Tibial nerve (tissue), 4 donors: ENCODE measurements at regions not wholly inside any gene's neighbourhood (a gene's known extent, or its start where the extent isn't known, plus 50 kb on each side); places are given as distances from the start of the nearest gene placed in this dataset.

ENCODE experiments used
- DNase-seq, 2 donors: peaks; one replicate each; pipeline ENCODE4 v3.0.0-alpha.2; 2019; ENCODE audit warnings: low spot score in 2 of 2
- H3K27ac ChIP-seq, 4 donors: fragments of 200-600 bp; sonication (generic) in 3 of 4; one replicate each; pipeline ENCODE4 v1.5.1; 2017 to 2019; ENCODE audit warnings: mild to moderate bottlenecking in 1 of 4
- H3K27me3 ChIP-seq, 2 donors: fragments of 200-600 bp; sonication (generic) in 1 of 2; one replicate each; pipeline versions ENCODE4 v1.5.1 to v1.6.0; 2017 to 2019
- H3K36me3 ChIP-seq, 3 donors: fragments of 200-600 bp; sonication (generic); one replicate each; pipeline ENCODE4 v1.5.1; 2018 to 2019
- H3K4me1 ChIP-seq, 4 donors: fragments of 200-600 bp; sonication (generic) in 3 of 4; one replicate each; pipeline ENCODE4 v1.5.1; 2017 to 2019
- H3K4me3 ChIP-seq, 4 donors: fragments of 200-600 bp; sonication (generic) in 3 of 4; one replicate each; pipeline ENCODE4 v1.5.1; 2017 to 2019; ENCODE audit warnings: mild to moderate bottlenecking in 1 of 4, moderate library complexity in 1 of 4
- H3K9me3 ChIP-seq, 4 donors: fragments of 200-600 bp; sonication (generic) in 3 of 4; one replicate each; pipeline ENCODE4 v1.5.1; 2017 to 2019
- EP300 ChIP-seq, 2 donors: sonication (generic); formaldehyde crosslinking; IDR thresholded peaks; one replicate each; pipeline ENCODE4 v1.6.1; 2017; ENCODE audit warnings: antibody characterized with exemption in 2 of 2, mild to moderate bottlenecking in 1 of 2
- POLR2A ChIP-seq, 2 donors: fragments of 450-650 bp; IDR thresholded peaks; one replicate each; pipeline ENCODE4 v1.6.1; 2017; ENCODE audit warnings: antibody characterized with exemption in 2 of 2, mild to moderate bottlenecking in 2 of 2, moderate library complexity in 2 of 2
- WGBS, 2 donors: methylation state at CpG; one replicate each; pipeline ENCODE4 v1.1.5; 2018; 5-methylcytosine and 5-hydroxymethylcytosine counted together
- TF ChIP-seq, protein P1 (sequence below), 5 experiments: fragments of 200-600 bp in 3 of 5; fragments of 450-650 bp in 2 of 5; sonication (generic) in 3 of 5; IDR thresholded peaks; one replicate each; pipeline ENCODE4 v1.5.1; 2016 to 2019; ENCODE audit warnings: antibody characterized with exemption in 5 of 5, mild to moderate bottlenecking in 3 of 5, moderate library complexity in 2 of 5

DNA sequence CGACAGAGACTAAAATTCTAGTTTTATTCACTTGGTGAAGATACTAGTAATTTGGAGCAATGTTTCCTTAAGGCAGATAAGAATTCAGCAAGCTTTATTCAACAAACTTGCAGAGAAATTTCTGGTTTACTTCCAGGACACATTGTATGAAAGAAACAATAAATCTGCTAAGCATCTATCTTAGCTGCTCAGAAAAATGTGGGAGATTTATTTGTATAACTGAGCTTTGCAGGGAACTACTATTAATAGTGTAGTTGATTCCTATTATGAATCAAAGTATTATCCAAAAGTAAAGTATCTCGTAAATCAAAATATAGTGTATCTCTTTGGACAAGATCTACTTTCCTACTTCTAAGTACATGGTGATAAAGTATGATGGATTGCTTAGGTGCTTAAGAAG lies 239.4 kb upstream of the TMTC1 start:
- no peaks in the 10 kb centered on the region for H3K36me3 ChIP-seq
- no peak overlapping the region for H3K4me3 ChIP-seq
- DNase-seq, result no peak
- no peaks in the 10 kb centered on the region for H3K9me3 ChIP-seq
- TF ChIP-seq, protein P1, sequence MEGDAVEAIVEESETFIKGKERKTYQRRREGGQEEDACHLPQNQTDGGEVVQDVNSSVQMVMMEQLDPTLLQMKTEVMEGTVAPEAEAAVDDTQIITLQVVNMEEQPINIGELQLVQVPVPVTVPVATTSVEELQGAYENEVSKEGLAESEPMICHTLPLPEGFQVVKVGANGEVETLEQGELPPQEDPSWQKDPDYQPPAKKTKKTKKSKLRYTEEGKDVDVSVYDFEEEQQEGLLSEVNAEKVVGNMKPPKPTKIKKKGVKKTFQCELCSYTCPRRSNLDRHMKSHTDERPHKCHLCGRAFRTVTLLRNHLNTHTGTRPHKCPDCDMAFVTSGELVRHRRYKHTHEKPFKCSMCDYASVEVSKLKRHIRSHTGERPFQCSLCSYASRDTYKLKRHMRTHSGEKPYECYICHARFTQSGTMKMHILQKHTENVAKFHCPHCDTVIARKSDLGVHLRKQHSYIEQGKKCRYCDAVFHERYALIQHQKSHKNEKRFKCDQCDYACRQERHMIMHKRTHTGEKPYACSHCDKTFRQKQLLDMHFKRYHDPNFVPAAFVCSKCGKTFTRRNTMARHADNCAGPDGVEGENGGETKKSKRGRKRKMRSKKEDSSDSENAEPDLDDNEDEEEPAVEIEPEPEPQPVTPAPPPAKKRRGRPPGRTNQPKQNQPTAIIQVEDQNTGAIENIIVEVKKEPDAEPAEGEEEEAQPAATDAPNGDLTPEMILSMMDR (IDR thresholded peaks at IDR 0.05), result no peak
- no peak for TF ChIP-seq EP300 (IDR thresholded peaks at IDR 0.05)
- no peak for TF ChIP-seq POLR2A (IDR thresholded peaks at IDR 0.05)
- no peak overlapping the region for H3K27ac ChIP-seq
- WGBS, 2 donors, result 74 to 75% methylated on average over 2 of the region's 2 CpGs
- no peaks in the 10 kb centered on the region for H3K27me3 ChIP-seq
- H3K4me1 ChIP-seq, result no peaks in the 10 kb centered on the region

DNA sequence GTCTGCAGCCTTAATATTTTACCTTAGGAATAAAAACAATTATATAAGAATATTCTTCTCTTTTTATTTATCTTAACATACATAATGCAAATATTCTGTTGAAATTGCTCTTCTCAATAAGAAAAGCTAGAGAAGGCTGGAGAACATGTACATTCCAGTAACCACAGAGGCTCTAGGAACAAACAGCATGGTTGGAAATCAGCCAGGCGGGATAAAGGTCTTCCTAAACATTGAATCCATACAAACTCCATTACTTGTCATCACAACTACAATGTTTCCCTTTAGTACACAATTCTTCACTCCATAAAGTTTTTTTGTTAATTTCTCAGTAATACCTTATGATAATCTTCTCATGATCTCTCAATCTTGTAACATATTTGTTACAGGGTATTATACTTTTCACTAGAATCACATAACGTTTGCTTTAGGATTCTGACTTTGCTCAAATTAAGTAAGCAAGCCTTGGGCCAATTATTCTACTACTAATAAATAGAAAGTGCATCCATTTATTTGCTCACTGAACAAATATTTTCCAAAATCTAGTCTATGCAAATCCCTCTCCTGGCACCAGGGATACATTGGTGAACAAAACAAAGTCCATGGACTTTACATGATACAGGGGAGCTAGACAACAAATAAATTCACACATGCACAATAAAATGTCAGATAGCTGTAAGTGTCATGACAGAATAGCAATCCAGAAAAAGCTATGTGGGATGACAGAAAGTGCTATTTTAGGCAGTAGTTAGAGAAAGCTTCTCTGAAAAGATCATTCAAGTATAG lies 237.5 kb upstream of the TMTC1 start:
- H3K27me3 ChIP-seq, result no peaks in the 10 kb centered on the region
- no peaks in the 10 kb centered on the region for H3K9me3 ChIP-seq
- H3K36me3 ChIP-seq, result no peaks in the 10 kb centered on the region
- H3K4me1 ChIP-seq, result no peaks in the 10 kb centered on the region
- 58 to 74% methylated on average over 2 of the region's 2 CpGs for WGBS, 2 donors
- no peak for TF ChIP-seq EP300 (IDR thresholded peaks at IDR 0.05)
- TF ChIP-seq, protein P1 (IDR thresholded peaks at IDR 0.05), result no peak
- TF ChIP-seq POLR2A (IDR thresholded peaks at IDR 0.05), result no peak
- no peak for DNase-seq
- no peak overlapping the region for H3K27ac ChIP-seq
- no peak overlapping the region for H3K4me3 ChIP-seq

DNA sequence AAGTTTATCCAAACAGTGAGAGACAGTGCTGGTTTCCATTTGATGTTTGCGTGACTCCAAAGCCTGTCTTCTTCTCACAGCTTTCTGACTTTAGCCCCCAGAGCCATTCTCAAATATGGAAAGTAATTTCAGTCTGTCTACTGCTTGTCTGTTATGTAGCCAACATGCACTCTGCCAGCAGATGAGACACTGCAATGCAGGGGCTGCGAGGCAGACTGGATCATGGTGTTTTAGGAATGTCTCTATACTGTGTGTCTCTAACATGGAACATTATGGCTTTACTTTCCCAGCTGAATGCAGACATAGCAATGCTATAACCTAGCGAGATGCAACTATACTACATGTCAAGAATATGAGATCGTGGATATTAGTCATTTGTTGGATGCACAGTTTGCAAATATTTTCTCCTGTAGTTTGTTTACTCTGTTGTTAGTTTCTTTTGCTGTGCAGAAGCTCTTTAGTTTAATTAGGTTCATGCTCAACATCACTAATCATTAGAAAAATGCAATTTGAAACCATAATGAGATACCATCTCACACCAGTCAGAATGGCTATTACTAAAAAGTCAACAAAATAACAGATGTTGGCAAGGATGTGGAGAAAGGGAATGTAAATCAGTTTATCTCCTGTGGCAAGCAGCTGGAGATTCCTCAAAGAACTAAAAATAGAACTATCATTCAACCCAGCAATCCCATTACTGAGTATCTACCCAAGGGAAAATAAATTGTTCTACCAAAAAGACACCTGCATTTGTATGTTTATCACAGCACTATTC lies 235.8 kb upstream of the TMTC1 start:
- no peak overlapping the region for H3K27ac ChIP-seq
- no peaks in the 10 kb centered on the region for H3K27me3 ChIP-seq
- no peak overlapping the region for H3K4me3 ChIP-seq
- no peaks in the 10 kb centered on the region for H3K4me1 ChIP-seq
- no peaks in the 10 kb centered on the region for H3K9me3 ChIP-seq
- WGBS, 2 donors, result 84 to 86% methylated on average over 4 of the region's 4 CpGs
- TF ChIP-seq, protein P1 (IDR thresholded peaks at IDR 0.05), result no peak
- TF ChIP-seq EP300 (IDR thresholded peaks at IDR 0.05), result no peak
- no peak for TF ChIP-seq POLR2A (IDR thresholded peaks at IDR 0.05)
- no peak for DNase-seq
- no peaks in the 10 kb centered on the region for H3K36me3 ChIP-seq

DNA sequence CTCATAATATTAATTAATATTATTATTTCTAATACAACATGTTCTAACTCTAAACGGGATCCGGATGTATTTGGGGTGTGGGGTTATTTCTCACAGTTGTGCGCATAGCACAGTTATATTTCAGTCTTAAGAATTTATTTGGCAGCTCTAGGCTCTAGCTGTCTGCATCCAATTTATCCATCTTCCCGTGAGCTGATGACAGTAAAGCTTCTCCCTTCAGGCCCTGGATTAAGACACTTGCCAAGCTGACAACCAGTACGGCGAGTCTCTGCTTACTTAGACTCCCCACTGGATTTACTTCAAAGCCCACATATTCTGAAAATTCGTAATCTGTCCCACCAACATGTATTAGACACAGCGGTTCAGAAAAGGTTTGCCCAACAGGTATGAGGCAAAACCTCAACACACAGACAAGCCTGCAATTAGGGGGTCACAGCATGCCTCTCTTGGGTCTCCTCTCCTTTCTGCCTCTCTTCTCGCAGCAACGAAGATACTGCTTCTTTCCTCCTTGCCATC lies 232.9 kb upstream of the TMTC1 start:
- no peak for TF ChIP-seq POLR2A (IDR thresholded peaks at IDR 0.05)
- TF ChIP-seq, protein P1 (IDR thresholded peaks at IDR 0.05), result no peak
- TF ChIP-seq EP300 (IDR thresholded peaks at IDR 0.05), result no peak
- WGBS, 2 donors, result 88 to 92% methylated on average over 10 of the region's 10 CpGs
- H3K4me1 ChIP-seq, result no peaks in the 10 kb centered on the region

More for the DNA sequence above, 232.9 kb upstream of the TMTC1 start:
- no peak overlapping the region for H3K4me3 ChIP-seq
- H3K9me3 ChIP-seq, result no peaks in the 10 kb centered on the region
- no peak for DNase-seq
- H3K36me3 ChIP-seq, result no peaks in the 10 kb centered on the region
- H3K27me3 ChIP-seq, result no peaks in the 10 kb centered on the region
- no peak overlapping the region for H3K27ac ChIP-seq
